ENCODE measurements at regions not wholly inside any gene's neighbourhood (a gene's known extent, or its start where the extent isn't known, plus 50 kb on each side); places are given as distances from the start of the nearest gene placed in this dataset.

DNA sequence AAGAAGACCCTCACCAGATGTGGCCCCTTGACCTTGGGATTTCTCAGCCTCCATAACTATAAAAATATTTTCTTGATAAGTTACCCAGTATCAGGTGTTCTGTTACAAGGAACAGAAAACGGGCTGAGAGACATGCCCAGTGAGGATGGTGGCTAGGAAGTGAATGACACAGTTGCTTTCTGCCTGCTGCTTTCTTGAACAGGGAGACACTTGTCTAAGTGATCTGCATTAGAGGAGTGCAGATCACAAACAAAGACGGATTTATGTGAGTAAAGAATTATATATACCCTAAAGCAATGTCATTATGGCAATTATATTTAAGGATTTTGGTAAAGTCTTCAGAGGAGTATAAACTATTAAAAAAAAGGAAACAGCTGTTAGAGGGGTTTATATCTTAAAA, 169.2 kb upstream of the AHR start:
- Histone ChIP-seq H3K36me3 (no peaks in the 10 kb centered on the region), H3K4me1 (peaks cover 0 to 9% (median 0%) of the 10 kb centered on the region in 4 donors), H3K27me3 (no peaks in the 10 kb centered on the region), H3K9me3 (no peaks in the 10 kb centered on the region), H3K27ac (no peak overlapping the region), H3K4me3 (no peak overlapping the region)
- DNase-seq (ENCODE audit: low spot score in 2 of 2), result no peak
- TF ChIP-seq, protein P1, sequence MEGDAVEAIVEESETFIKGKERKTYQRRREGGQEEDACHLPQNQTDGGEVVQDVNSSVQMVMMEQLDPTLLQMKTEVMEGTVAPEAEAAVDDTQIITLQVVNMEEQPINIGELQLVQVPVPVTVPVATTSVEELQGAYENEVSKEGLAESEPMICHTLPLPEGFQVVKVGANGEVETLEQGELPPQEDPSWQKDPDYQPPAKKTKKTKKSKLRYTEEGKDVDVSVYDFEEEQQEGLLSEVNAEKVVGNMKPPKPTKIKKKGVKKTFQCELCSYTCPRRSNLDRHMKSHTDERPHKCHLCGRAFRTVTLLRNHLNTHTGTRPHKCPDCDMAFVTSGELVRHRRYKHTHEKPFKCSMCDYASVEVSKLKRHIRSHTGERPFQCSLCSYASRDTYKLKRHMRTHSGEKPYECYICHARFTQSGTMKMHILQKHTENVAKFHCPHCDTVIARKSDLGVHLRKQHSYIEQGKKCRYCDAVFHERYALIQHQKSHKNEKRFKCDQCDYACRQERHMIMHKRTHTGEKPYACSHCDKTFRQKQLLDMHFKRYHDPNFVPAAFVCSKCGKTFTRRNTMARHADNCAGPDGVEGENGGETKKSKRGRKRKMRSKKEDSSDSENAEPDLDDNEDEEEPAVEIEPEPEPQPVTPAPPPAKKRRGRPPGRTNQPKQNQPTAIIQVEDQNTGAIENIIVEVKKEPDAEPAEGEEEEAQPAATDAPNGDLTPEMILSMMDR (IDR thresholded peaks at IDR 0.05), result no peak
- TF ChIP-seq EP300 (IDR thresholded peaks at IDR 0.05) (no peak), POLR2A (IDR thresholded peaks at IDR 0.05) (no peak)
- WGBS, 2 donors, result 60 to 74% methylated on average over 2 of the region's 2 CpGs

DNA sequence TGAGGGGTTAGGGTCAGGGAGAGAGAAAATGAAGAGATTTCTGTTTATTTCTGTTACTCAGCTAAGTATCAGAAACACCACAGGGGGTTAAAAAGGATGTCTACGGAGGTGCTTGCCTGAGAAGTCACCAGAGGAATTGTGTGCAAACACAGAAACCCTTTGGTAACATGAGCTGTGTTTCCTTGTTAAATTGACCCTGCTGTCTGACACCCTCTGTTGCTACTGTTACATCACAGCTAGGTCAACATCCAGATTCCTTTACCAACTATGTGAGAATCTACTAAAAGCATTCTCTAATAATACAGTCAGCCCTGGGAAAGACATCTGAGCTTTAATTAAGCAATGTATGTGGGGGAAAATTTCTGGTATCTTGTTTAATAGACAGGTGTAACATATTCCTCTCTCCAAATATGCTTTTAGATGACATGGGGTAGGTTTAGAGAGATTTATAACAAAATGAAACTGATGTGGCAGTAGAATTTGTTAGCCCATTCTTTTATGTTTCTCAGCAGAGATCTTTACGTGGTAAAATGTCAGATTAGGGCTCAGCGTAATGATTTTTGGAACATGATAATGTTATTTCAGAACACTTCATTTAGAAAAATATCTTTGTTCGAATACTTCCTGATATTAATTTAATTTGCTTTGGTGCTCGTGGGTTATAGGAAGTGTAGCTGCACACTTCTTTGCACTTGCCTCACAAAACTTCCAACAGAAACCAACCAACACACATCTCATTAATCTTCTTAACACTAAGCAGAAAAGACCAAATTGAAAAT, 168.0 kb upstream of the AHR start:
- TF ChIP-seq EP300 (IDR thresholded peaks at IDR 0.05) (no peak), POLR2A (IDR thresholded peaks at IDR 0.05) (no peak)
- TF ChIP-seq, protein P1 (IDR thresholded peaks at IDR 0.05), result no peak
- peak overlapping the region in 2 of 4 donors; percentile 36 to 74 for H3K27ac ChIP-seq
- no peaks in the 10 kb centered on the region for H3K36me3 ChIP-seq
- no peak for DNase-seq (ENCODE audit: low spot score in 2 of 2)
- WGBS, 2 donors, result 12 to 22% methylated on average over 5 of the region's 5 CpGs
- H3K9me3 ChIP-seq, result no peaks in the 10 kb centered on the region
- H3K4me3 ChIP-seq, result peak overlapping the region in 3 of 4 donors; percentile 1 to 32 (median 6)
- H3K27me3 ChIP-seq, result no peaks in the 10 kb centered on the region
- peaks cover 0 to 9% (median 0%) of the 10 kb centered on the region in 4 donors for H3K4me1 ChIP-seq

DNA sequence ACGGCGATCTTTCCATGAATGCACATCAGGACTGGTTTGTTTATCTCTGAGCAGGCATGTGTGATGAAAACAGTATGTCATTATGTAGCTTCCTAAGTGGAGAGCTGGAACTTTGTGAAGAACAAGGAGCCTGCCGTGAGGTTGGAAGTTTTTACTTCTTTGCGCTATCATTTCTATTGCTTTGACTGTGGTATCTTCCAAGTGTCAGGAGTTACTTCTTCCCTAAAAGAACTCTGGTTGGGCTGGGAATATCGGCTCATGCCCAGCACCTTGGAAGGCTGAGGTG, 167.4 kb upstream of the AHR start:
- Histone ChIP-seq H3K4me3 (peak overlapping the region in 3 of 4 donors; percentile 1 to 32 (median 6)), H3K4me1 (peaks cover 0 to 9% (median 0%) of the 10 kb centered on the region in 4 donors), H3K27ac (peak overlapping the region in 2 of 4 donors; percentile 36 to 74), H3K36me3 (no peaks in the 10 kb centered on the region), H3K9me3 (no peaks in the 10 kb centered on the region), H3K27me3 (no peaks in the 10 kb centered on the region)
- no peak for DNase-seq (ENCODE audit: low spot score in 2 of 2)
- WGBS, 2 donors, result 32 to 34% methylated on average over 5 of the region's 5 CpGs
- TF ChIP-seq, protein P1 (IDR thresholded peaks at IDR 0.05), result no peak
- TF ChIP-seq EP300 (IDR thresholded peaks at IDR 0.05) (no peak), POLR2A (IDR thresholded peaks at IDR 0.05) (no peak)

DNA sequence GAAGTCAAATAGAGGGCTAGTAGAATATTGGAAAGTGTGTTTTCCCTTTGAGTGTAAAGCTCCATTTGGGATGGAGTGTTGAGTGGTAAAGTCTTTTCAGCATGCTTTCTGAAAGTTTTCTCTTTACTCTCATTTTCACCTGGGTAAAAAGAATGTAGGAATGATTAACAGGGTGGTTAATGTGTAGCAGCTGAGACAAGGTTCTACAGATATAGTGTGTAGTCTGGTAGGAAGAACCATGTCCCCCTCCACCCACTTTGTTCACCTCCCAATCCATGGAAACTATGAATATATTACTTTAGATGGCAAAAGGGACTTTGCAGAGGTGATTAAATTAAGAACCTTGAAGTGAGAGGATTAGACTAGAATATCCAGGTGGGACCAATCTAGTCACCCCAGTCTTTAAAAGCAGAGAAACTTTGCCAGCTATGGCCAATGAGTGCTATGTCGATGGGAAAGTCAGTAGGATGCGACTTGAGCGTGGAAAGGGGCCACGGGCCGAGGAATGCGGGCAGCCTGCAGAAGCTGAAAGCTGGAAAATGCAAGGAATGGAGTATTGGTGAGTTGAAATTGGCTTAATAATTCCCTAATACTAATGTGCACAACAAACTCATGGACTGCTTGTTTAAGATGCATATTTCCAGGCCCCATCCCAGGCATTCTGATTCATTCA, 166.3 kb upstream of the AHR start:
- Histone ChIP-seq H3K27me3 (no peaks in the 10 kb centered on the region), H3K4me1 (peaks cover 0 to 9% (median 0%) of the 10 kb centered on the region in 4 donors), H3K9me3 (no peaks in the 10 kb centered on the region), H3K27ac (no peak overlapping the region), H3K4me3 (no peak overlapping the region), H3K36me3 (no peaks in the 10 kb centered on the region)
- WGBS, 2 donors, result 95 to 99% methylated on average over 6 of the region's 6 CpGs
- DNase-seq (ENCODE audit: low spot score in 2 of 2), result no peak
- TF ChIP-seq POLR2A (IDR thresholded peaks at IDR 0.05), result no peak
- TF ChIP-seq, protein P1 (IDR thresholded peaks at IDR 0.05), result no peak
- no peak for TF ChIP-seq EP300 (IDR thresholded peaks at IDR 0.05)

DNA sequence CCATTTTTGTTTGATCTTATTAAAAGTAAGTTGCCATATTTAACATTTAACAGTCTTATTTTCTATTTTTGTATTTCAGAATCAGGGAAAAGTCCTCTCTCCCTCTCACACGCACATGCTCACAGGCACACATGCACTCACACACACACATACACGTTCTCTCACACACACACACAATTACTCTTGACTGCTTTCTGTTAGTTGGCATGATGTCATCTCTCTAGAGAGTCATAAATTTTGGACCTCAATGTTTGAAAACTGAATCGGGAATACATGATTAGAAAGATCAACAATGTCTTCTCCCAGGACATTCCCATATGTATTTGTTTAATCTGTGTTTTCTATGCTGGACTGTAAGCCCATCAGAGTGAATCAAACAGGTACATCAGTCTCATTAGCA, 165.7 kb upstream of the AHR start:
- Histone ChIP-seq H3K4me3 (no peak overlapping the region), H3K9me3 (no peaks in the 10 kb centered on the region), H3K4me1 (peaks cover 0 to 9% (median 0%) of the 10 kb centered on the region in 4 donors), H3K36me3 (no peaks in the 10 kb centered on the region), H3K27ac (no peak overlapping the region), H3K27me3 (no peaks in the 10 kb centered on the region)
- DNase-seq (ENCODE audit: low spot score in 2 of 2), result no peak
- TF ChIP-seq, protein P1 (IDR thresholded peaks at IDR 0.05), result no peak
- TF ChIP-seq EP300 (IDR thresholded peaks at IDR 0.05) (no peak), POLR2A (IDR thresholded peaks at IDR 0.05) (no peak)
- WGBS, 2 donors, result 44 to 55% methylated on average over 3 of the region's 3 CpGs

Measured in tibial nerve (tissue), 4 donors.